ENCODE measurements at regions not wholly inside any gene's neighbourhood (a gene's known extent, or its start where the extent isn't known, plus 50 kb on each side); places are given as distances from the start of the nearest gene placed in this dataset.

GRCh38 chr12:111181143-111181726 is 187.7 kb downstream of the PHETA1 start:
- DNase-seq (ENCODE audit: low read depth in 2 of 3, low spot score in 2 of 3): peak in 2 of 3 donors; percentile 67 to 94

- no peak for DNase-seq (ENCODE audit: low read depth in 2 of 3, low spot score in 2 of 3)
Observed at GRCh38 chr12:111180426-111181142, 188.3 kb downstream of the PHETA1 start.

- DNase-seq (ENCODE audit: low read depth in 2 of 3, low spot score in 2 of 3): peak in 2 of 3 donors; percentile 33 to 74
Observed at GRCh38 chr12:111178181-111179081, 190.5 kb downstream of the PHETA1 start.

GRCh38 chr12:111175396-111176094 is 193.3 kb downstream of the PHETA1 start:
- DNase-seq (ENCODE audit: low read depth in 2 of 3, low spot score in 2 of 3): no peak

GRCh38 chr12:111174961-111175345 is 193.9 kb downstream of the PHETA1 start:
- DNase-seq (ENCODE audit: low read depth in 2 of 3, low spot score in 2 of 3): no peak

GRCh38 chr12:111174251-111174960 is 194.5 kb downstream of the PHETA1 start:
- peak in 1 of 3 donors; percentile 36 for DNase-seq (ENCODE audit: low read depth in 2 of 3, low spot score in 2 of 3)

GRCh38 chr12:111173836-111174235 is 195.1 kb downstream of the PHETA1 start:
- DNase-seq (ENCODE audit: low read depth in 2 of 3, low spot score in 2 of 3): peak in 1 of 3 donors; percentile 29

GRCh38 chr12:111173391-111173790 is 195.5 kb downstream of the PHETA1 start:
- no peak for DNase-seq (ENCODE audit: low read depth in 2 of 3, low spot score in 2 of 3)

GRCh38 chr12:111172786-111173185 is 196.1 kb downstream of the PHETA1 start:
- no peak for DNase-seq (ENCODE audit: low read depth in 2 of 3, low spot score in 2 of 3)

GRCh38 chr12:111171832-111172231 is 197.1 kb downstream of the PHETA1 start:
- no peak for DNase-seq (ENCODE audit: low read depth in 2 of 3, low spot score in 2 of 3)

- no peak for DNase-seq (ENCODE audit: low read depth in 2 of 3, low spot score in 2 of 3)
Observed at GRCh38 chr12:111171345-111171744, 197.6 kb downstream of the PHETA1 start.

- DNase-seq (ENCODE audit: low read depth in 2 of 3, low spot score in 2 of 3): peak in 2 of 3 donors; percentile 77 to 92
Observed at GRCh38 chr12:111170543-111170942, 198.4 kb downstream of the PHETA1 start.

GRCh38 chr12:111169456-111169855 is 199.4 kb downstream of the PHETA1 start:
- DNase-seq (ENCODE audit: low read depth in 2 of 3, low spot score in 2 of 3): no peak

- DNase-seq (ENCODE audit: low read depth in 2 of 3, low spot score in 2 of 3): no peak
Observed at GRCh38 chr12:111169032-111169431, 199.9 kb downstream of the PHETA1 start.

- DNase-seq (ENCODE audit: low read depth in 2 of 3, low spot score in 2 of 3): no peak
Observed at GRCh38 chr12:111168009-111168900, 200.6 kb downstream of the PHETA1 start.

GRCh38 chr12:111166779-111167540 is 201.9 kb downstream of the PHETA1 start:
- DNase-seq (ENCODE audit: low read depth in 2 of 3, low spot score in 2 of 3): no peak

- no peak for DNase-seq (ENCODE audit: low read depth in 2 of 3, low spot score in 2 of 3)
Observed at GRCh38 chr12:111164833-111165525, 203.9 kb downstream of the PHETA1 start.

GRCh38 chr12:111163422-111163821 is 205.5 kb downstream of the PHETA1 start:
- no peak for DNase-seq (ENCODE audit: low read depth in 2 of 3, low spot score in 2 of 3)

Data from hematopoietic multipotent progenitor cell (in vitro differentiated cells).